Neural crest cell (in vitro differentiated cells): ENCODE measurements at regions not wholly inside any gene's neighbourhood (a gene's known extent, or its start where the extent isn't known, plus 50 kb on each side); places are given as distances from the start of the nearest gene placed in this dataset.

Experiments used
- DNase-seq: peaks from one replicate; pipeline ENCODE4 v3.0.0; 2021; ENCODE audit warnings: low read depth, mixed read lengths, low spot score
- H3K27ac Mint-ChIP-seq: one replicate; pipeline ENCODE4 v1.8.0; 2021; ENCODE audit warnings: mild to moderate bottlenecking, mixed read lengths; ENCODE audit not compliant: unreplicated experiment
- H3K27me3 Mint-ChIP-seq: 2 replicates; pipeline ENCODE4 v1.8.0; 2021; ENCODE audit warnings: low read depth, mild to moderate bottlenecking, mixed read lengths
- H3K36me3 Mint-ChIP-seq: 2 replicates; pipeline ENCODE4 v1.8.0; 2021; ENCODE audit warnings: low read depth, mild to moderate bottlenecking, mixed read lengths
- H3K4me1 Mint-ChIP-seq: 2 replicates; pipeline ENCODE4 v1.8.0; 2021; ENCODE audit warnings: mixed read lengths
- H3K4me3 Mint-ChIP-seq: one replicate; pipeline ENCODE4 v1.8.0; 2021; ENCODE audit warnings: mild to moderate bottlenecking, mixed read lengths
- H3K9me3 Mint-ChIP-seq: 2 replicates; pipeline ENCODE4 v1.8.0; 2021; ENCODE audit warnings: mixed read lengths
- TF ChIP-seq, protein P1 (sequence below): fragments of 200-600 bp; sonication (generic); conservative IDR thresholded peaks from 2 replicates; pipeline ENCODE4 v1.5.0; 2021; ENCODE audit warnings: antibody characterized with exemption, mild to moderate bottlenecking

DNA sequence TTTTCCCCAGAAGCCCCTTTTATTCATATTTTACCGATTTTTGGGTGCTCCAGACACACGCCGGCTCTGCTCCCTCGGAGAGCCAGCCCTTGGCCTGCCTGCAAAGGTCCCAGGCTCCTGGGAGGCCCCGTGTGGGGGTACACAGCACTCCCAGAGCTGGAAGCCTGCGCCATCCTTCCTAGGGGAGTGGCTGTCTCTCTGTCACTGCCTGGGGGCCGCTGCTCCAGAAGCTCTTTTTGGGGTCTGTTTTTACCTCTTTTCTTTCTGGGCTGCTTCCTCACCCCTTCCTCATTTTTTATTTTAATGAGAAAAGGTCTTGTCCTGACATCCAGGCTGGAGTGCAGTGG is 119.1 kb upstream of the COL5A1 start:
- Mint-ChIP-seq H3K4me1 (peaks cover 9% of the 10 kb centered on the region), H3K36me3 (no peaks in the 10 kb centered on the region), H3K4me3 (no peak overlapping the region), H3K27ac (peak overlapping the region; percentile 43), H3K9me3 (no peaks in the 10 kb centered on the region), H3K27me3 (no peaks in the 10 kb centered on the region)
- TF ChIP-seq, protein P1, sequence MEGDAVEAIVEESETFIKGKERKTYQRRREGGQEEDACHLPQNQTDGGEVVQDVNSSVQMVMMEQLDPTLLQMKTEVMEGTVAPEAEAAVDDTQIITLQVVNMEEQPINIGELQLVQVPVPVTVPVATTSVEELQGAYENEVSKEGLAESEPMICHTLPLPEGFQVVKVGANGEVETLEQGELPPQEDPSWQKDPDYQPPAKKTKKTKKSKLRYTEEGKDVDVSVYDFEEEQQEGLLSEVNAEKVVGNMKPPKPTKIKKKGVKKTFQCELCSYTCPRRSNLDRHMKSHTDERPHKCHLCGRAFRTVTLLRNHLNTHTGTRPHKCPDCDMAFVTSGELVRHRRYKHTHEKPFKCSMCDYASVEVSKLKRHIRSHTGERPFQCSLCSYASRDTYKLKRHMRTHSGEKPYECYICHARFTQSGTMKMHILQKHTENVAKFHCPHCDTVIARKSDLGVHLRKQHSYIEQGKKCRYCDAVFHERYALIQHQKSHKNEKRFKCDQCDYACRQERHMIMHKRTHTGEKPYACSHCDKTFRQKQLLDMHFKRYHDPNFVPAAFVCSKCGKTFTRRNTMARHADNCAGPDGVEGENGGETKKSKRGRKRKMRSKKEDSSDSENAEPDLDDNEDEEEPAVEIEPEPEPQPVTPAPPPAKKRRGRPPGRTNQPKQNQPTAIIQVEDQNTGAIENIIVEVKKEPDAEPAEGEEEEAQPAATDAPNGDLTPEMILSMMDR, result no peak
- no peak for DNase-seq

DNA sequence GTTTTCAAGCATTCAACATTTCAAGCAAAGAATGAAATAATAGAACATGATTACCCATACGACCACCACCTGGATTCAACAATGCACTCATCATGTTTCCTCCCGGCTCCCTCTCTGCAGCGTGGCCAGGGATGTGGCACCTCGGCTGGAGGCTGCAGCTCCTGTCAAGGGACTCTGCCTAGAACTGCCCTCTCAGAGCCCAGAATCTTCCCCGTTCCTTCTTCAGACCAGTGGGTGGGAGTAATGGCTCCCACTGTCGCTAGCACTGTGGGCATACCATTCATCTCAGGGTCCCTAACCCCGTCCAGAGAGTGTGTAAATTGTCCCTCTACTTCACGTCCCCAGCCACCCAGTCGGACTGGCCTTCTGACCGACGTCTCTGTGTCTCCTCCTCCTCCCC is 118.6 kb upstream of the COL5A1 start:
- TF ChIP-seq, protein P1, result no peak
- Mint-ChIP-seq H3K27me3 (no peaks in the 10 kb centered on the region), H3K4me1 (peaks cover 9% of the 10 kb centered on the region), H3K27ac (no peak overlapping the region), H3K36me3 (no peaks in the 10 kb centered on the region), H3K4me3 (no peak overlapping the region), H3K9me3 (peaks cover 2% of the 10 kb centered on the region)
- no peak for DNase-seq

DNA sequence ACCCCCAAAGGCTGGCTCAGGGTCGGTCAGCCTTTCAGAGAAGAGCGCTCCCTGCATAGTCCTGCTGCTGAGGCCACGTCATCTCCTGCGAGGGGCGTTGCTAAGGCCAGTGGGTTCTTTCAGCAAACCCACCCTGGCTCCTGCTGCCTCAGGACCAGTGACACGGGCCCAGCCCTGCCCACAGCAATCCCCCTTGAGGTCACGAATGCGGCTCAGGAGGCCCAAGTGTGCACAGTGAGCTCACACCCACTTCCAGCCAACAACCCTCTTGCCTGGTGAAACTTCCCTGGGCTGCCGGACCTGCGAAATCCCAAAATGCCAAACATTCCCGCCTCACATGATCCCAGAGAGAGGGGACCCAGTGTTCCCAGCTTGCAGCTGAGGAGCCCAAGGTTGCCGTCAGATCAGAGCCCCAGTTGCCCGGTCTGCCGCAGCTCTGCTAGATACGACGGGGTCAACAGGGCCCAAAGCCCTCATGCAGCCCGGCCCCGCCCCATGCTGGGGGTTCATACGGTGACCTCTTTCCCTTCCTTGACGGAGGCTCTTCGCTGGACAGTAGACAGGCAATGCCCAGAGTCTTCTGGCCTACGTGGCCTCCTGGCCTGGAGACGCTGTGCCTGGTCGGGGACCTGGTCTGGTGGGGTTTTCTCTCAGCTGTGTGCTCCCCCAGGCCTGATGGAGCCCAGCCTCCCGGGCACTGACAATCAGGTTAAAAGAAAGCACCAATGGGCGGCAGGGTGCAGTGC is 116.4 kb upstream of the COL5A1 start:
- Mint-ChIP-seq H3K4me1 (peaks cover 9% of the 10 kb centered on the region), H3K36me3 (no peaks in the 10 kb centered on the region), H3K27me3 (no peaks in the 10 kb centered on the region), H3K9me3 (peaks cover 10% of the 10 kb centered on the region), H3K4me3 (no peak overlapping the region), H3K27ac (no peak overlapping the region)
- TF ChIP-seq, protein P1, result no peak
- no peak for DNase-seq

DNA sequence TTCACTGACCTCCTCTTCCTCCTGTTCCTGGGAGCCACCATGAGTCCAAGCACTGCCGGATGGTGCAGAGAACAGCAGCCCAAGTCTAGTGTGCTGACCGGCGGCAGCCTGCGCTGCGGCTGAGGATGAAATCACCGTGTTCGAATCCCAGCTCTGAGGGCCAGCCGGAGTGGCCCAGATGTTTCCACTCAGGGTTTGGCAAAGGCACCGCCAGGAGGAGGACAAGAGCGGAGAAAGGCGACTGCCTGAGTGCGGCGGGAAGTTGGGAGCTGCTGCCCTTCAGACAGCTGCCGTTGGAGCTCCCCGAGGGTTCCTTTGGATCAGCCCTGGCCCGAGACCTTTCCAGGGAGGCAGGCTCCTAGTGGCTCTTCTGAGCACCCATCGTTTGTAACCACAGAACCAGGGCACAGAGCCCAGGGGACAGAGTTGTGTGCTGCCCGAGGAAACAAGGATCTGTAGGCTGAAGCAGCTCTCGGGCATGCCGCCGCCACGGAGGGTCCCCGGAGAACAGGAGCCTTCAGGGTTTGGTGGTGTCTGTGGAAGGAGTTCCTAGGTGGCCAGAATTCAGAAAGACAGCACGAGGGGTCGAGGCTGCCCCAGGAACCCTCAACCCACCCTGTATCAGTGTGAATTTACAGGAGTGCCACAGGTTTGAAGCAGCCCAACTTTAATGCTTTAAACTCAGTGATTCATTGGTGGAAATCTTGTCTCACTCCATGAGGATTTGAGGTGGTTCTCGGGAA is 115.6 kb upstream of the COL5A1 start:
- Mint-ChIP-seq H3K9me3 (peaks cover 16% of the 10 kb centered on the region), H3K4me3 (no peak overlapping the region), H3K4me1 (peaks cover 9% of the 10 kb centered on the region), H3K27me3 (no peaks in the 10 kb centered on the region), H3K27ac (peak overlapping the region; percentile 83), H3K36me3 (peaks cover 3% of the 10 kb centered on the region)
- no peak for DNase-seq
- TF ChIP-seq, protein P1, result no peak

DNA sequence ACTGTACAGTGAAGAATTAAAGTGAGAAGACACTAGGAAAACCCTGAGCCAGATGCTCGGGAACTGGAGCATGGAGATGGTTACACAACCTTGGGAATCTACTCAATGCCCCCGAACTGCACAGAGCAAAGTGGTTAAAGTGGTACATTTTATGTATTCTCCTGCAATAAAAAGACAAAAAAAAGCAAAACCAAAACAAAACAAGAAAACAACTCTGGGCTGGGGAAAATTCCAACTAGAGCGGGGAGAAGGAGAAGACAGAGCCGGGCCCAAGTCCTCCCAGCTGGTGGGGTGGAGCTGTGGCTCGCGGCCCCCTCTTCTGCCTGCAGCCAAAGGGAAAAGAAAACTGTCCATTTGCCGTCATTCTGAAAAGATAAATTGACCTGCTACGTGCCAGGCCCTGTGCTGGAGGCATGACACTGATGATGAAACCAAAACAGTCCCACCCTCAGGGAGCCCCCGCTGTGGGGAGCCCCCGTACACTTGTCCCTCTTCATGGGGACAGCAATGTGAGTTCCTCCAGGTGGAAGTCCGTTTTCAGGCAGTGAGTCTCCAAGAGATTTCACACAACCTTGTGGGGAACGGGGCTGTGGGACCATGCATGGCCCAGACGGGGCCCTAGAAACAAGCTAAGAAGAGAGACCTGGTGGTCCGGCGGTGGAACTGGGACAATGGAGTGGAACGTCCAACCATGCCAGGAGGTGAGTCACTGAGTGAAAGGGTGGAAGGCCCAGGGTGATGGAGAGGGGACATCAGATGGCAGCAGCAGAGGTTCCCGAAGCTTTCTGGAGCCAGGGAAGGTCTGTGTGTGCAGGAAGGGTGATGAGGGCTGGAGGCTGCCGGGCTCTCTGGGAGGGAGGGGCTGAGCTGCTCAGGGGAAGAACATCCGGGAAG is 114.8 kb upstream of the COL5A1 start:
- Mint-ChIP-seq H3K27me3 (no peaks in the 10 kb centered on the region), H3K4me3 (no peak overlapping the region), H3K9me3 (peaks cover 22% of the 10 kb centered on the region), H3K36me3 (peaks cover 3% of the 10 kb centered on the region), H3K4me1 (peaks cover 9% of the 10 kb centered on the region), H3K27ac (no peak overlapping the region)
- TF ChIP-seq, protein P1, result no peak
- DNase-seq, result no peak
